Fibroblast of lung (primary cell): ENCODE measurements at regions not wholly inside any gene's neighbourhood (a gene's known extent, or its start where the extent isn't known, plus 50 kb on each side); places are given as distances from the start of the nearest gene placed in this dataset.

Source experiments
- CTCF ChIP-seq, 2 donors: IDR thresholded peaks in 1 of 2; conservative IDR thresholded peaks in 1 of 2; 1 replicate in 1 of 2; 2 replicates in 1 of 2; pipeline ENCODE4 v1.5.1; 2011 to 2012; ENCODE audit warnings: low read length in 2 of 2, control low read depth in 1 of 2, inconsistent platforms in 1 of 2, low read depth in 1 of 2, mild to moderate bottlenecking in 1 of 2
- EZH2 ChIP-seq: IDR thresholded peaks from 2 replicates; pipeline ENCODE4 v1.5.1; 2012; ENCODE audit warnings: low read length, control low read depth, mild to moderate bottlenecking; ENCODE audit errors: missing control alignments

GRCh38 chr1:234858722-234859121, 248.7 kb upstream of the IRF2BP2 start:
- TF ChIP-seq EZH2 (no peak), CTCF (conservative IDR thresholded peaks at IDR 0.05 in 1 of 2, IDR thresholded peaks at IDR 0.05 in 1 of 2; ENCODE audit: low read depth in 1 of 2, low read length in 2 of 2) (no peak)
